Activated CD8-positive, alpha-beta memory T cell treated with anti-CD3 and anti-CD28 coated beads for 48 hours (primary cell): ENCODE measurements at regions not wholly inside any gene's neighbourhood (a gene's known extent, or its start where the extent isn't known, plus 50 kb on each side); places are given as distances from the start of the nearest gene placed in this dataset.
"Not testable (repeated sequence)": the region's sequence is repeated elsewhere in the genome, so short reads cannot be mapped to it uniquely, and the experiment has no call there.

Source experiments
- DNase-seq, 3 experiments: peaks; one replicate each; pipeline ENCODE4 v3.0.0-alpha.2; 2020; ENCODE audit warnings: low read depth in 2 of 3, low spot score in 2 of 3

GRCh38 chr5:72760259-72760658, 56.2 kb upstream of the TNPO1 start:
- DNase-seq = no peak

DNA sequence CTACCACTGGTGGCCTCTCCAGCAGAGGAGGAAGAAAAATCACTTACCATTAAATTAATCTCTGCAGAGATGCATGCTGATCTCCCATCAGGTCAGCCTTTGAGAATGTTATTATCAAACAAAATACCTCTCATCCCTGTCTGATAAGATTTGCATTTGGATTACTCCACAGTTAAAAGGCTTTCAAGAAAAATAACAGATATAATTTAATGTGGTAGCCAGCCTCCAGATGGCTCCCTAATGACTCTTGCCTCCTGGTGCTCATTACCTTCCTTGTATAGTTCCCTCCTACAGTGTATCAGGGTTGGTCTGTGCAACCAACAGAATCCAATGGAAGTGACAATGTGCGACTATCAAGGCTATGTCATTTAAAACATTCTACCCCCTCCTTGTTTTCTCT, 63.6 kb upstream of the TNPO1 start:
- no peak for DNase-seq

- DNase-seq = no peak
Observed at GRCh38 chr5:72749362-72749997, 67.0 kb upstream of the TNPO1 start.

GRCh38 chr5:72747826-72748225, 68.6 kb upstream of the TNPO1 start:
- DNase-seq = no peak

- DNase-seq = no peak
Observed at GRCh38 chr5:72746736-72747135, 69.7 kb upstream of the TNPO1 start.

DNA sequence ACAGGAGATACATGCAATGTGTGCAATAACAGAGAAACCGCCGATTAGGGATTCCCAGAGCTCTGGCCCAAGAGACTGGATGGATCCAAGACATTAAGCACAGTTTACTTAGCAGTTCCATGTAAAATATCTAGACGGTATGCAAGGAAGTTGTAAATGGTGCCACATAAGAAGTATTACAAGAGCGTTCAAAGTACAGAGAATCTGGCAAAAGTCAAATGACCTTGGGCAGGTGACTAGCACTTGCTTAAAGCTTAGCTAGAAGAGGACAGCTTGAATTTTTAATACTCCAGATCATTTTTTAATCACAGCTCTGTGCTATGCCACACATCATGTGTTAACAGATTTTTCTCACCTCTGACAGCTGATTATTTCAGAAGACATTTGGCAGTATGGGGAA, 72.3 kb upstream of the TNPO1 start:
- no peak for DNase-seq

DNA sequence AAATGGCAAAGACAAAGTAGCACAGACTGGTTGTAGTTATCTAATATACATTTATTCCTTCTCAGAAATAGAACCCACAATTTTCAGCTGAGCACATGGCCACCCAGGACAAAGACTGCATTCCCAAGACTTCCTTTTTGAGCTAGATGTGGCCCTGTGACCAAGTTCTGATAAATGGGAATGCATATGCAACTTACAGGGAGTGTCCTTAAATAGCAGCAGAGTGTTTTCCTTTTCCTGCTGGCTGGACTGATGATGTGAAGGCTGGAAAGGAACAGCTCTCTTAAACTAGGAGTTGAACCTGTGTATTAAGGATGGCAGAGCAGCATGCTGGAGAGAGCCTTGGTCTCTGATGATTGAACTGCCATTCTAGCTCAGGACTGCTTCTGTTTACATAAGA, 74.7 kb upstream of the TNPO1 start:
- DNase-seq = no peak

DNA sequence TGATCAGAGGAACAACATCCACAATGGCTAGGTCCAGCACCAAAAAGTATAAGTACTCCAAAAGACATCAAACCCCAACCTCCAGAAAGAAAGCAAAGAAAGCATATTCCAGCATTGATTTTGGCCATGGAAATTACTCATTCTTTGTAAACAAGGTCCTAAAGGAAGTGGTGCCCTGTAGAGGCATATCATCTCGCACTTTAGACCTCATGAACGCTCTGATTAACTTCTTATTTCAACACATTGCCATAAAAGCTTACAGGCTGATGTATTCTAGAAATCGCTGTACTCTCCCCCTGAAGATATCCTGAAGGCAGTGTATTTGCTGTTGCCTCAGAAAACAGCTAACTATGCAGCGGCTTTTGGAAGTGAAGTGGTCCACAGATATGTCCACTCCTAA, 82.7 kb upstream of the TNPO1 start:
- DNase-seq = no peak

DNA sequence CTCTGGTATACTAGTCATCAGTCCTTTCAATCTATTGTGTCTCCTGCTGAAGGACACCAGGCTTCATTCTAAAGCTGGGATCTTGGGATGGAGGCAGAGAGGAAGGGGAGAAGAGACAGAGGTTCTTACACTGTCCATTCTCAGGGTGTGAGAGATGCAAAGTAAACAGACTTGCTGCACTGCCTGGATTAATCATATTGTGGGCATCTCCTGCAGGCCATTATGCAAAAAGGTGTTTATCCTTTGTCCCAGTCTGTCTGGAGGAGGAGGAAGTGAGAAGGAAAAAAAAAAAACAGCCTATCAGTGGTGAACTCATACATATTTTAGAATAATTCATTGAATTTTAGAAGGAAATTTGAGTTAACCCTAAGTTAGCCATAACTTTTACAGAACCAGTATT, 92.9 kb upstream of the TNPO1 start:
- DNase-seq = no peak

GRCh38 chr5:72722792-72723452, 93.5 kb upstream of the TNPO1 start:
- DNase-seq = no peak

DNA sequence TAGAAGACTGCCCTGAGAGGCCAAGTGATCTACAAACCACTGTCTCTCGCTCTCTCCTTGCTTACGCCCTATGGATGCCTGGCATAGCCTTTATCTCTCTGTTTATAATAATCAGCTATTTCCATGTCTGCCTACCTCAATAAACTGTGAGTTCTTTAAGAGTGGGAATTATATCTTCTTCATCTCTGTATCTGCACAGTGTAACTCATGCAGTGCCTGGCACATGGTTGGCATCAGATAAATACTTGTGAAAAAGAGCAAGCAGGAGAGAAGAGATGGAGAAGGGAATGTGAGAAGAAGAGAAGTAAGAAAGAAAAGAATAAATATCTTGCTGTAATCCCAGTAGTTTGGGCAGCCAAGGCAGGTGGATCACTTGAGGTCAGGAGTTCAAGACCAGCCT, 94.6 kb upstream of the TNPO1 start:
- no peak for DNase-seq

DNA sequence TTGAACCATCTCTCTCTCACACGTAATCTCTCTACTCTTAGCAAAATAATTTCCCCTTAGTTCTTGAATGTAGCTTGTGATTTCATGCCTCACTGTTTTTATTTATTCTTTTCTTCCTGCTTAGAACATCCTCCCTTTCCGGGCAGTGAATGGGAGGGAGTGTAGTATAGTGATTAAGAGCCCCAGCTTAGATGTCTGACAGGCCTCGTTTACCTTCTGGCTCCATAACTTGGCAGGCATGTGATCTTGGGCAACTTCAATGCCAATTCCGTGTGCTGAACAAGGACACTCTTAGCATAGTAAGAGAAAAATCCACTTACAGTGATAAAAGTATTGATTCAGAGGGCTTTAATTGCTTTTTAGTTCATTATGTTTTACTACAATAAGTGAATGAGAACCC, 96.3 kb upstream of the TNPO1 start:
- no peak for DNase-seq

- DNase-seq = no peak
Observed at GRCh38 chr5:72711351-72711750, 105.1 kb upstream of the TNPO1 start.

GRCh38 chr5:72709341-72709740, 107.1 kb upstream of the TNPO1 start:
- no peak for DNase-seq

- no peak for DNase-seq
Observed at GRCh38 chr5:72705178-72705577, 111.3 kb upstream of the TNPO1 start.

DNA sequence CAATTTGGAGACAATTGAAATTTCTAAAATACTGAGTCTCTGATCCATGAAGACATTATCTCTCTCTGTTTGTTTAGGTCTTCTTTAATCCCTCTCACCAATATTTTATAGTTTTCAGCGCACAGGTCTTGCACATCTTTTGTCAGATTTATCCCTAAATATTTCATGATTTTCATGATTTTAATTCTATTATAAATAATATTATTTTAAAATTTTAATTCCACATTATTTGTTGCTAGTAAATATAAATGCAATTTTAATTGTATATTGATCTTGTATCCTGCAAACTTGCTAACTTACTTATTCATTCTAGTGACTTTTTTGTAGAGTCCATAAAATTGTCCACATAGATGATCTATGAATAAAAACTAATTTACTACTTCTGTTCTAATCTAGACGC, 112.6 kb upstream of the TNPO1 start:
- no peak for DNase-seq

- no peak for DNase-seq
Observed at GRCh38 chr5:72702881-72703434, 113.5 kb upstream of the TNPO1 start.

- not testable (repeated sequence) for DNase-seq
Observed at GRCh38 chr5:72702105-72702504, 114.4 kb upstream of the TNPO1 start.

GRCh38 chr5:72698481-72698880, 118.0 kb upstream of the TNPO1 start:
- no peak for DNase-seq

GRCh38 chr5:72697622-72698021, 118.8 kb upstream of the TNPO1 start:
- DNase-seq = no peak

DNA sequence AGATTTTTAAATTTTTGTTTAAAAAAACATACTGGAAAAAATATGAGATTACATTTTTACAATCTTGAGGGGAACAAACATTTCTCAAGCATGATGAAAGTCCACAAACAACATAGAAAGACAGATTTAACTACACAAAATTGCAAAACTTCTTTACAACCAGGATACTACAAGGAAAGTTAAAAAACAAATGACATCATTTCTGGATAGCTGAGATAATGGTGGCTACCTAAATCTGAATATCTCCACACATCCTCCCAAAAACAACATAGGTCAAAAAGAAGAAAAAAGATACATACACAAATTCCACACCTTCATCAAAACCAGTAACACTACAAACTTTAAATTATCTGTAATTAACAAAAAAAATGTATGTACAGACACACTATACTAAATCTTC, 120.8 kb upstream of the TNPO1 start:
- DNase-seq = no peak

DNA sequence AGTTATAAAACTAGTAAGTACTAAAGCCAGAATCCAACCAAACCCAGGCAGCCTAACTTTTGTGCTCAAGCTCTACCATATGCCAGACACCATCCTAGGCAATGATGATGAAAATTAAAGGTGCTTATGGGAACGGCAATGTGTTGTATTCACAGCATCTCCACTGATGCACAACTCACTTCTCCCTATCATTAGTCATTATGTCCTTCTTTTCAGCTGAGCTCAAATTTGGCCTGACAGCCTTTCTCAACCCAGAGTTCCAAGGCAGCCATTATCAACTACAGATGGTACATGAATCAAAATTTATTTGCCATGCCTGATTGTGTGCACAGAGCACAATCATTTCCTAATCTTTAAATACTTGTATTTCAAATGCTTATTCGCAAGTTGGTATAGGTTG, 121.6 kb upstream of the TNPO1 start:
- DNase-seq = no peak
